GM21390 (cell line): ENCODE measurements at regions not wholly inside any gene's neighbourhood (a gene's known extent, or its start where the extent isn't known, plus 50 kb on each side); places are given as distances from the start of the nearest gene placed in this dataset.

ENCODE experiments used
- ATAC-seq: cut with Tn5 transposase; IDR thresholded peaks from one replicate; pipeline ENCODE4 v1.9.1; 2021; ENCODE audit not compliant: unreplicated experiment

DNA sequence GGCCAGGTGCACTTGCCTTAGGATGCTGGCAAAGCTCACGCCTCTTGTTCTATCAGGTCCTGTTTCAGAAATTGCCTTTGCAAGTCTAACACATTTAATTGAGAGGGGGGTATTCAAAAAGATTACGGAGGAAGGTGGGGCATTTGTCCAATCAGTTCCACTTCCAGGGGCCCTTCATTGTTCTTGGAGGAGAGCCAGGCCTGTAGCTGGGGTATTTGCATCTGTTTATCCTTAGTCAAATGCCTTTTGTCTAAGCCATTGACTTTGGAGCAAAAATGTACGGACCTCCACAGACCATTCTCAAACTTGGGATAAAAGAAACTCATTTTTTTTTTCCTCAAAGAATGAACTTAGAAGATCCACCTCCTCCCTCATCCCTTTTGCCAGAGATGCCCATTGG, 582.0 kb downstream of the BCL11B start:
- ATAC-seq: no peak

GRCh38 chr14:98692832-98693231, 579.2 kb downstream of the BCL11B start:
- no peak for ATAC-seq

GRCh38 chr14:98694541-98694940, 577.5 kb downstream of the BCL11B start:
- ATAC-seq: no peak

GRCh38 chr14:98695809-98696208, 576.2 kb downstream of the BCL11B start:
- ATAC-seq: no peak

DNA sequence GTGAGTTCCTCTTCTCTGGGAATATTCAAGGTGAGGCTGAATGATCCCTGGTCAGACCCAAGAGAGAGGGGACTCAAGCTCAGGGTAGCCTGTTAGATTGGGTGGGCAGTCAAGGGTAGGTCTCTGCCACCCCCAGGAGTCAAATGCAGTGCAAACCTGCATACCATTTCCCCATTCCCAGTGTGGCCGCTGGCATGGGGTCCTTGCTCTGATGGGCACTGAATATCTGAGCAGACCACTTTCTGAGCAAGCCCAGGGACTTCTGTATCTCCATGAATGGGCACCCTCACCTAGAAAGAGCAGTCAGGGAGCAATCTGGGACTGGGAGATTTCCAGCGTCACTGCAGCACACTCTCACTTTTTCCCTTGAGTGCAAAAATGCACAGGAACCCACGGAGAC, 573.7 kb downstream of the BCL11B start:
- no peak for ATAC-seq

DNA sequence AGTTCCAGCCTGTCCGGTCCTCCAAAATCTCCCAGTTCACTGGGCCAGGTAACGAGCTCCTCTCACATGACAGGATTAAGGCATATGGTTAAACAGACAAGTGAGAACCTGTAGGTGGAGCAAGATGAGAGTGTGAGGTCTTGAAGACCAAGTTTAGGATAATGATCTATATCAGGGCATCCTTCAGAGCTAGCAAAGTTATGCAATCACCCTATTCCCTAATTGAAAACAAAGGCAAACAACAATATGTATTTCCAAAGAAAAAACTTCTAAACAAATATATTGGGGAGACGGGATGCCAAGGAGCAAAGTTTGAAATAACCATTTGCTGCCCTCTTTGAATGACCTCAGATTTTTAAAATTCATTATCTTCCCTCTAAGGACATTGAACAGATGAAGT, 571.2 kb downstream of the BCL11B start:
- no peak for ATAC-seq

DNA sequence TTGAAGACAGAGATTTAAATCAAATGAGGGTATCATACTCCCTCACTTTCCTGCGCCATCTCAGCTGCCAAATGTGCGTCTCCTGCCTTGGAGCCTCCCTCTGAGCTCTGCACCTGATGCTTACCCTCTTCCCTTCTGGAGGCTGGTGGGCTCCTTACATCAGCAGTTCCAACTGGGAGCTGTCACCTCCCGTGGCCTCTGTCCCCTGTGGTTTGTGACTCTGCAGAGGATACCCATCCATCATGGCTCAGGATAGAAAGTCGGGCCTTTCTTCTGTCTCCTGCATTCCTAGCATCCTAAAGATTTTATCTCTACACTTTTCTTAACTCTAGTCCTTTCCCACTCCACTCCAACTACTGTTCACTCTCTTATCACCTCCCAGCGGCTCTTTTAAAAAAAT, 570.6 kb downstream of the BCL11B start:
- ATAC-seq: no peak

- ATAC-seq: no peak
Measured at GRCh38 chr14:98704441-98704840, 567.6 kb downstream of the BCL11B start.

DNA sequence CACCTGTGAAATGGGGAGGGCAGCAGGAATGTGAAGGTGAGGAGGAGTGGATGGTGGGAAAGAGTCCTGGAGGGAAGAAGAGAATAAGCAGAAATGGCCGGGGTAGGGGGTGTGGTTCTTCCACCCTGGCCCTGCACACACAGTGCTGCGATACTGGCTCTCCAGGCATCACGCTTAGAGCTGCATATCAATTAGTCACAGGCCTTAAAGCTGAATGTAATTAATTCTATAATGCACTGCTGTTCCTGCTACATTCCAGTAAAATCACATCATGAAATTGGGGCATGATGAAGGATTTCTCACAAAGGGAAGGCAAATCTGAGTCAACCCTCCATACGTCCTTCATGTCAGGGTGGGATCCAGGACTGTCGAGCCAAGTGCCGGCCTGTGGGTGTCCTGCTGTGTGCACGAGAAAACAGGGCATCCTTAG, 566.1 kb downstream of the BCL11B start:
- ATAC-seq: no peak

- no peak for ATAC-seq
Measured at GRCh38 chr14:98707522-98707921, 564.5 kb downstream of the BCL11B start.

GRCh38 chr14:98708555-98708954, 563.4 kb downstream of the BCL11B start:
- ATAC-seq: no peak

GRCh38 chr14:98711453-98711852, 560.5 kb downstream of the BCL11B start:
- no peak for ATAC-seq

GRCh38 chr14:98714626-98715425, 557.2 kb downstream of the BCL11B start:
- ATAC-seq: no peak

DNA sequence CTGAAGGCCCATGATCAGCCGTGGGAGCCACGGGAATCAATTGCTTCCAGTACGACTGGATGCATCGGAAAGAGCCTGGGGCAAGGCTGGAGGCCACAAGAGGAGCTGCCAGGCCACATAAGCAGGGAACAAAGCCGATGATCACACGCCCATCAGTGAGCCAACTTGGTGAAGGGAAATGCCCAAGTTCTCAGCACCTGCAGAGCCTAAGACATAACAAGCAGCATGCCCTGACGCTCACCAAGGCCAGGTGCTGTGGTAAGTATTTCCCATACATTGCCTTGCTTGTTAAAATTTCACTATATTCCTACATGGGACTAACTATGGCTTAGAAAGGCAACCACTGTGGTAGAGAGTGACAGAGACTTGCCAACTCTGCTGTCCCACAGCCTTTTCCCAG, 555.9 kb downstream of the BCL11B start:
- no peak for ATAC-seq

DNA sequence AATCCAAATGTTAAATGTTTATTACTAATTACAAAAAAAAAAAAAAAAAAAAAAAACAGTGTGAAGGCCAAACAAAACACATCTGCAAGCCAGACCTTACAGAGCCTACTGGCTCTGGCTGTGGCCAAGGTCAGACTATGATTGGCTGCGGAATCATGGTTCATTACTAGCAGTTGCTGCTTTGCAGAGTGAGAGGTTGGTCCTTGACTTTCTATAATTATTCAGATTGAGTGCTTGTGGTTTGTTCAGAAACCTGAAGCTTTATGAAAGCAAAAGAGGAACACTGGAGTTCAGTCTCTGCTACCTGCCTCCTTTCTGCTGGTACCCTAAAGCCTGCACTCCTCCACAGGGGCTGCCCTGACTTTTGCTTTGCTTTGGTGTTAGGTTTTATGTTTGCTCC, 550.9 kb downstream of the BCL11B start:
- ATAC-seq: no peak

DNA sequence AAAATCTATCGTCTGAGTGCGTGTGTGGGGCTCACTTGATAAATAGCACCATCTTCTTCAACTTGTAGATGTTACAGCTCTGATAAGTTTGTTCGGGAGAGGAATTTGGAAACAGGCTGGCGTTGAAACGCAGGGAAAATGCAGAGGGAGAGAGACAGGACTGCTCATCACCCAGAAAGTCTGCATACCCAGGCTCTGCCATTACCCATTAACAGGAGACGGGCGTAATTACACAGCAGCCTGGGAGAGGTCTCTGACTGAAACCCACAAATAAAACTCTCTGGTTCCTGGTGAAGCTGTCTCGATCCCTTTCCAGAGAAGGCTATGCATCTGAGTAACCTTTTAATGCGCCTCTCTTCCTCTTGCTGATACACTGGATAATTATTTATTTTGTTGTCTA, 547.3 kb downstream of the BCL11B start:
- ATAC-seq: no peak

DNA sequence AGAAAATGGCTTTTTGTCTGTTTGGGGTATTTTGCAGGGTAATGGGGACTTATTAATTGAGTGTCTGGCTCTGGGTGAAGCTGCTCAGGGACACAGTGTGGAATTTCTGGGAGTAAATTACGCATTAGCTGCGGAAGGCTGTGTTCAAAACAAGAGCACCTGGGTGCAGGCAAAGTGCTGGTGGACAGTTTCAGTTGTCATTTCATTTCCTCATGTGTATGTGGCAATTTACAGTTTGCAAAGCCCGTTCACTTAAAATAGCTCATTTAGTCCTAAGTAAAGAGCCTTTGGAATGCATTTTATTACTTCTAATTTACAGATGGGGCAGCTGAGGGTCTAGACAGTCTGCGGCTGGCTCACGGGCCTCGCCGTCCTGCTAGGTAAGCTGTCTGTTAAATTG, 546.8 kb downstream of the BCL11B start:
- no peak for ATAC-seq

DNA sequence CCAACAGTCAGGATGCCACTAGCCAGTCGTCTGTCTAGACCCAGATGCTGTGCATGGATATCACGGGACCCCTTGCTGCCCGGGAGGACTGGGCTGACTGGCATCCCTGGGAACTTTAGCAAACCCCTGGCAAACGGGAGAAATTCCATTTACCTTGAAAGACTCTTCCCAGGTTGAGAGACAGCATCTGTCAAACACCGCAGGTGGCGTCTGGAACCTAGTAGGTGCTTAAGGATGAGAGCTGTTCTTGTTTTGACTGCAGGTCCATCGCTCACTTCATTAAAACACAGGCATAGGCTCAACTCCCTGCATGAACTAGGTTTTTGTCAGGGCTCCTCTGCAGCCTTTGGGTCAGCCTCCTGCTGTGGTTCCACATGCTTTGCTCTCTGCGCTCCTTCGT, 546.3 kb downstream of the BCL11B start:
- ATAC-seq: no peak

DNA sequence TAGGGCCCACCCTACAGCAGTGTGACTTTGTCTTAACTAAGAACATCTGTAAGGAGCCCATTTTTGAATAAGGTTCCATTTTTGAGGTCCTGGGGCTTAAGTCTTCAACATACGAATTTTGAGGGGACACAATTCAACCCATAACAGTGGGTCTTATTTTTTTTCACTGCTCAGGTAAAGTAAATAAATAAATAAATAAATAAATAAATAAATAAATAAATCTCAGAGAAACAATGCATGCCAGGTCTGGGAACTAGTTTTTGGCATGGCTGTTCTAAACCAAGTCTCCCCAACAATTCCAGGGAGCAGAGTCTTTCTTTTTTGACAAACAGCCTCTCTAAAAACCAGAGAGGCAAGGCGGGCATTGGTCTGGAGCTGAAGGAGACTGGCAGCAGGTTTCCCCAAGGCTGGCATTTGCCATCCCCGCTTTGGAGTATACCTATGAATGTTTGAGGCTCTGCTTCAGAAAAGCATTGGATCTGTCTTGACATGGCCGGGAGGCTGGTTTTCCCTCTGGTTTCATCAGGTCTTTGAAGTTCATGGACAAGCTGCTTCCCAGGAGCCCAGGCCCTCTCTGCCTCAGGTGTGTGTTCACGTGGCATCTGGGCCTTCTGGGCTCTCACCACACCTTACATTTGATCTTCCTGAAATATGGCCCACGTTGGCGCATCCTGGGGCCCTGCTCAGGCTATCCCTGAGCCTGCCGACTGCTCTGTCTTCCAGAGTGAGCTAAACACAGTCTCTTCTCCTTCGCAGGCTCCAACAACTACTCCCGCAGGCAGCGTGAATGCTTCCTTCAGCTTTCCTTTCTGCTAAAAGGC, 545.2 kb downstream of the BCL11B start:
- no peak for ATAC-seq

- ATAC-seq: no peak
Measured at GRCh38 chr14:98728024-98728423, 544.0 kb downstream of the BCL11B start.

DNA sequence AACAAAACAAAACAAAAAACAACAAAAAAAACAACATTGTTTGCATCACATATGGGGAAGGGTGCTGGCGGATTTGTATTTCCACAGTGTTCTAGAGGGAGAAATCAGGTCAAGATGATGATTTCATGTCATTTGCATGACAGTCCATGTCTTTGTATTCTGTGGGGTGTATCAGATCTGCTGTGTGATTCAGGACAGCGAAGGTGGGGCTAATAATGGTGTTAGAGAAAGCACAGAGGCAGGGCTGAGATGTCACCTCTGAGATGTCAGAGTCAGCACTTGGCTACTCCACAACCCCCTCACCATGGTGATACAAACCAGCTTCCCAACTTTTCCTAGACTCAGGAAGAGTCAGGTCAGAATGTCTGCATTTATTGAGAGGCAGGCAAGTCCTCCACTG, 543.2 kb downstream of the BCL11B start:
- ATAC-seq: no peak

- ATAC-seq: no peak
Measured at GRCh38 chr14:98731286-98731685, 540.7 kb downstream of the BCL11B start.
